ENCODE measurements at regions not wholly inside any gene's neighbourhood (a gene's known extent, or its start where the extent isn't known, plus 50 kb on each side); places are given as distances from the start of the nearest gene placed in this dataset.

DNA sequence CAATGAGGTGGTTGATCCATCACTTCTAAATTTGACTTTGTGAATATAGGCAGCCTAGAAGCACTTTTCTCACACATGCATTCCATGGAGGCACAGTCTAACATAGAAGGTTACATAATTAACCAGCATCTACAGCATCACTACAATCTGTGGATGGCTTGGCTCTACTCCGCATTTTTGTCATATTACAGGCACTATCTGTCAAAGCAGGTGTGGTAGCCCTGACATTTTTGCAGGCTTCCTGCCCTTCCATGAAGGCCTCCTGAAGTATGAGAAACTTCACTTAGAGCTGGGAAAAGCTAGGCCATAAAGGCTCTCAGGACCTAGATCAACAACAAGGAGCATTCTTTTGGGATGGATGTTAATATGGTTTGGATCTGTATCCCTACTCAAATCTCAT lies 378.0 kb downstream of the ANXA1 start:
- no peak for TF ChIP-seq POLR2A (IDR thresholded peaks at IDR 0.05)
- TF ChIP-seq, protein P1, sequence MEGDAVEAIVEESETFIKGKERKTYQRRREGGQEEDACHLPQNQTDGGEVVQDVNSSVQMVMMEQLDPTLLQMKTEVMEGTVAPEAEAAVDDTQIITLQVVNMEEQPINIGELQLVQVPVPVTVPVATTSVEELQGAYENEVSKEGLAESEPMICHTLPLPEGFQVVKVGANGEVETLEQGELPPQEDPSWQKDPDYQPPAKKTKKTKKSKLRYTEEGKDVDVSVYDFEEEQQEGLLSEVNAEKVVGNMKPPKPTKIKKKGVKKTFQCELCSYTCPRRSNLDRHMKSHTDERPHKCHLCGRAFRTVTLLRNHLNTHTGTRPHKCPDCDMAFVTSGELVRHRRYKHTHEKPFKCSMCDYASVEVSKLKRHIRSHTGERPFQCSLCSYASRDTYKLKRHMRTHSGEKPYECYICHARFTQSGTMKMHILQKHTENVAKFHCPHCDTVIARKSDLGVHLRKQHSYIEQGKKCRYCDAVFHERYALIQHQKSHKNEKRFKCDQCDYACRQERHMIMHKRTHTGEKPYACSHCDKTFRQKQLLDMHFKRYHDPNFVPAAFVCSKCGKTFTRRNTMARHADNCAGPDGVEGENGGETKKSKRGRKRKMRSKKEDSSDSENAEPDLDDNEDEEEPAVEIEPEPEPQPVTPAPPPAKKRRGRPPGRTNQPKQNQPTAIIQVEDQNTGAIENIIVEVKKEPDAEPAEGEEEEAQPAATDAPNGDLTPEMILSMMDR (IDR thresholded peaks at IDR 0.05) = no peak

Measured in upper lobe of left lung (tissue), 4 donors.